ENCODE measurements at regions not wholly inside any gene's neighbourhood (a gene's known extent, or its start where the extent isn't known, plus 50 kb on each side); places are given as distances from the start of the nearest gene placed in this dataset. TPM values are rescaled to one million over a fixed set of nuclear protein-coding genes. Genes with fewer than 3 reads are reported as not detected.

DNA sequence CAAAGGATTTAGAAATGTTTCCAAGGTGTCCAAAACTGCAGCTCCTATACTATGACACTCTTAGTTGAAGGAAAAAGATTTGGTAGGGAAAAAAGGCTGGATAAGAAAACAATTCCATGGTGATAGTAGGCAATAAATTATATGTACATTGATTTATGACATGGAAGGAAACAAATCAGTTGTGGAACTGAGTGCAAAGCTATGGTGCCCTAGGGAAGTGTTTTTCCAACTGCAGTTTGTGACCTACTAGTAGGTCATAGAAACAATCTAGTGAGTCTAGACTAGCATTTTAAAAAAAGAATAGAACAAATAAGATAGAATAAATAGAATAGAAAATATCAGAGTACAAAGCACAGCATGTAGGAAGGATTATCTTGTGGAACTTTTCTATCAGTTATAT is 58.4 kb upstream of the TSPAN5 start:
- Histone ChIP-seq H3K9ac (no peak overlapping the region), H3K9me2 (ENCODE audit: insufficient read depth) (no peaks in the 10 kb centered on the region), H3K79me2 (ENCODE audit: insufficient read depth) (no peaks in the 10 kb centered on the region), H3K4me2 (ENCODE audit: unreplicated experiment) (no peak overlapping the region), H3F3A (ENCODE audit: insufficient read depth) (peaks cover 9% of the 10 kb centered on the region; the same call in 1 of the 2 replicates), H3K27ac (no peak overlapping the region), H3K36me3 (ENCODE audit: low read depth) (no peaks in the 10 kb centered on the region), H2AFZ (no peak overlapping the region), H3K9me3 (ENCODE audit: low read depth) (no peaks in the 10 kb centered on the region), H3K4me3 (no peak overlapping the region), H3K27me3 (replicated peaks; ENCODE audit: insufficient read depth) (no peaks in the 10 kb centered on the region), H4K20me1 (ENCODE audit: insufficient read depth) (no peaks in the 10 kb centered on the region), H3K4me1 (ENCODE audit: insufficient read depth) (peaks cover 12% of the 10 kb centered on the region)
- in situ Hi-C loops (cut with MboI): no loop called here
- no peak for DNase-seq
- no peak for TF ChIP-seq EZH2 (IDR thresholded peaks at IDR 0.05; ENCODE audit: insufficient read depth, poor library complexity, severe bottlenecking)
- no peak for TF ChIP-seq EZH2phosphoT487 (IDR thresholded peaks at IDR 0.05; ENCODE audit: insufficient read depth, low read depth)

DNA sequence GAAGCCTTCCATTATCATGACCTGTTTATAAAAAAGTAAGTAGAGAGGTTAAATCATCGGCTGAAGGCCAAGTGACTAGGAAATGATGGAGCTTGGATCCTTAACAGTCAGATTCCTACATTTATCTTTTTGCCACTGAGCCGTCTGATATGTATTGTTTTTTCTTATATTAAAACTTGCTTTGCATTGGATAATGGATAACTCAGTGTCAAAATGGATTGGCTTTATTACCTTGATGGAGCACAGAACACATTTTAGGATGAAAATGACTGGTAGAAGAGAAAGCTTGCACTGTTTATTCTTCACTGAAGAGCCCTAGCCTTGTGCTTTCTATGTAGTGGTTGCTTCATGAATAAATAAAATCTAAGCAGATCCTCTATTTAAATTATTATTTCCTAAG is 54.2 kb upstream of the TSPAN5 start:
- in situ Hi-C loops (cut with MboI): no loop called here

DNA sequence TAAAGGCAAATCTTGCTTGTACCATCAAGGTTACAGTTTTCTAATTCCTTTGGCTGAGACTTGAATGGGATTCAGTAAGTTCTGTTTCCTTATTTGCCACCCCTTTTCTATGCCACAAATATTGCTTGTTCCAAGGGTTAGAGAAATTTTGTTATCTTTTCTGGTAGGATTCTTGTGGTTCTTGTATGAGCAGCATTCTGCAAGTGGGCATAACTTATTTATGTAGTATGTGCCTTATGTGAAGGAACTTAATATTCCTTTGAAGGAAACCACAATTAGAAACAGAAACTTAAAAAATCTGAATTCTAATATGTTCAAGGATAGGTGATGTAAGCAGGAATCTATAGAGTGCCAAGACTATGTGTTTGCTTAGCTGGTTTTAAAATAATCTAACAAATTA is 53.1 kb upstream of the TSPAN5 start:
- no peaks in the 10 kb centered on the region for H3K9me3 ChIP-seq (ENCODE audit: low read depth)
- H3K27me3 ChIP-seq (replicated peaks; ENCODE audit: insufficient read depth): no peaks in the 10 kb centered on the region
- 0 out of 2 replicates have a peak overlapping the region, but pooled peaks have one; percentile 8 for H2AFZ ChIP-seq
- no peaks in the 10 kb centered on the region for H3K79me2 ChIP-seq (ENCODE audit: insufficient read depth)
- no peak overlapping the region for H3K27ac ChIP-seq
- no peaks in the 10 kb centered on the region for H3K9me2 ChIP-seq (ENCODE audit: insufficient read depth)
- no peak for DNase-seq
- peaks cover 12% of the 10 kb centered on the region; the same call in 1 of the 2 replicates for H3K4me1 ChIP-seq (ENCODE audit: insufficient read depth)
- in situ Hi-C loops (cut with MboI): no loop called here
- H3F3A ChIP-seq (ENCODE audit: insufficient read depth): no peaks in the 10 kb centered on the region
- H3K4me2 ChIP-seq (ENCODE audit: unreplicated experiment): no peak overlapping the region
- H3K4me3 ChIP-seq: no peak overlapping the region
- no peak overlapping the region for H3K9ac ChIP-seq
- H4K20me1 ChIP-seq (ENCODE audit: insufficient read depth): no peaks in the 10 kb centered on the region
- TF ChIP-seq EZH2 (IDR thresholded peaks at IDR 0.05; ENCODE audit: insufficient read depth, poor library complexity, severe bottlenecking): no peak
- no peak for TF ChIP-seq EZH2phosphoT487 (IDR thresholded peaks at IDR 0.05; ENCODE audit: insufficient read depth, low read depth)
- H3K36me3 ChIP-seq (ENCODE audit: low read depth): peaks cover 4% of the 10 kb centered on the region; the same call in 1 of the 2 replicates

More for the DNA sequence above, 54.2 kb upstream of the TSPAN5 start:
- Histone ChIP-seq H3F3A (ENCODE audit: insufficient read depth) (no peaks in the 10 kb centered on the region), H3K79me2 (ENCODE audit: insufficient read depth) (no peaks in the 10 kb centered on the region), H3K27ac (no peak overlapping the region), H3K9ac (no peak overlapping the region), H3K4me1 (ENCODE audit: insufficient read depth) (peaks cover 12% of the 10 kb centered on the region; the same call in 1 of the 2 replicates), H3K27me3 (replicated peaks; ENCODE audit: insufficient read depth) (no peaks in the 10 kb centered on the region), H3K36me3 (ENCODE audit: low read depth) (peaks cover 4% of the 10 kb centered on the region; the same call in 1 of the 2 replicates), H3K9me2 (ENCODE audit: insufficient read depth) (no peaks in the 10 kb centered on the region), H3K4me3 (no peak overlapping the region), H3K4me2 (ENCODE audit: unreplicated experiment) (no peak overlapping the region), H2AFZ (no peak overlapping the region), H4K20me1 (ENCODE audit: insufficient read depth) (no peaks in the 10 kb centered on the region), H3K9me3 (ENCODE audit: low read depth) (no peaks in the 10 kb centered on the region)
- DNase-seq: no peak
- TF ChIP-seq EZH2phosphoT487 (IDR thresholded peaks at IDR 0.05; ENCODE audit: insufficient read depth, low read depth) (no peak), EZH2 (IDR thresholded peaks at IDR 0.05; ENCODE audit: insufficient read depth, poor library complexity, severe bottlenecking) (no peak)
- WGBS, 2 experiments (ENCODE audit: low coverage in 1 of 2, low lambda C conversion rate in 2 of 2, missing lambda C conversion rate in 2 of 2): 74 to 75% methylated on average over 2 of the region's 2 CpGs

DNA sequence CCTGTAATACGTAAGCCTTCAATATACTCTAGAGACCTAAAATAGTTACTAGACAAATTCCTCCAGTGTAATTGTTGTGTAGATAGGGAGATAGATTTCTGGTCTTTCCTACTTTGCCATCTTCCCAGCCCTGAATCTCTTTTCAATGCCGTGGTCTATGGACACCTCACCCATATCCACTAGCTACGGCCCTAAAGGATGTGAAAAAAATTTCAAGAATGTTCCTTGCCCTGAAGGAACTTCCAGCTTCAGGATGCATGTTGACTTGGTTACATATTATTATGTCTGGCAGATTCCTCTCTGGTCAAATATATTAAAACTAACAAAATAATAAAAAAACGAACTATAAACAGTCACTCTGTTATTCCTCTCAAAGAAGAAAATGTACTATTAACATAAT is 52.4 kb upstream of the TSPAN5 start:
- no peaks in the 10 kb centered on the region for H3K9me3 ChIP-seq (ENCODE audit: low read depth)
- DNase-seq: peak; percentile 16
- peaks cover 4% of the 10 kb centered on the region; the same call in 1 of the 2 replicates for H3K36me3 ChIP-seq (ENCODE audit: low read depth)
- 0 out of 2 replicates have a peak overlapping the region, but pooled peaks have one; percentile 8 for H2AFZ ChIP-seq
- H3K4me2 ChIP-seq (ENCODE audit: unreplicated experiment): no peak overlapping the region
- no peaks in the 10 kb centered on the region for H3K79me2 ChIP-seq (ENCODE audit: insufficient read depth)
- WGBS, 2 experiments (ENCODE audit: low coverage in 1 of 2, low lambda C conversion rate in 2 of 2, missing lambda C conversion rate in 2 of 2): 47 to 61% methylated on average over 4 of the region's 4 CpGs
- in situ Hi-C loops (cut with MboI): no loop called here
- no peak for TF ChIP-seq EZH2 (IDR thresholded peaks at IDR 0.05; ENCODE audit: insufficient read depth, poor library complexity, severe bottlenecking)
- no peak for TF ChIP-seq EZH2phosphoT487 (IDR thresholded peaks at IDR 0.05; ENCODE audit: insufficient read depth, low read depth)
- no peaks in the 10 kb centered on the region for H3K27me3 ChIP-seq (replicated peaks; ENCODE audit: insufficient read depth)
- no peaks in the 10 kb centered on the region for H4K20me1 ChIP-seq (ENCODE audit: insufficient read depth)
- H3K4me3 ChIP-seq: no peak overlapping the region
- H3K9ac ChIP-seq: no peak overlapping the region
- H3F3A ChIP-seq (ENCODE audit: insufficient read depth): no peaks in the 10 kb centered on the region
- H3K4me1 ChIP-seq (ENCODE audit: insufficient read depth): peaks cover 12% of the 10 kb centered on the region; the same call in 1 of the 2 replicates
- 0 out of 2 replicates have a peak overlapping the region, but pooled peaks have one; percentile 7 for H3K27ac ChIP-seq
- H3K9me2 ChIP-seq (ENCODE audit: insufficient read depth): no peaks in the 10 kb centered on the region

Small RNAs in the stretch of these regions (small RNA-seq; reads per million reads assigned to genes)
- not detected for gene AC114811.1 (ENCODE audit: low read depth, low replicate concordance)
